ENCODE measurements at regions not wholly inside any gene's neighbourhood (a gene's known extent, or its start where the extent isn't known, plus 50 kb on each side); places are given as distances from the start of the nearest gene placed in this dataset.
"Not testable (repeated sequence)": the region's sequence is repeated elsewhere in the genome, so short reads cannot be mapped to it uniquely, and the experiment has no call there.

- DNase-seq: not testable (repeated sequence)
Observed at GRCh38 chr11:67804435-67805252, 130.2 kb upstream of the ALDH3B2 start.

DNA sequence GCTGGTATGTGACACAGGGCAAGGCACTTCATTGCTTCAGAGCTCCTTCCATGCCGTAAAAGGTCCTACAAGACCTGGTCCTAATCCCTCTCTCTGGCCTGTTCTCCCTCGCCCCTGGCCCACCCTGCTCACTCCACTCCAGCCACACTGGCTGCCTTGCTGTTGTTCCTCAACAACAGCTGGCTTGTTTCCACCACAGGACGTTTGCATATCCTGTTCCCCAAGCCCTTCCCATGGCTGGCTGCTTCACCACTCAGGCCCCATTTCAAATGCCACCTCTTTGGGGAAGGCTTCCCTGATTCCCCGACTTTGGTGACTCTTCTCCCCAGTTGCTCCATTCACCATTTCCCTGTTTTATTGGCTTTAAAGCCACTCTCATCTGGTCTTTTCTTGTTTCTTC, 129.1 kb upstream of the ALDH3B2 start:
- DNase-seq: not testable (repeated sequence)

DNA sequence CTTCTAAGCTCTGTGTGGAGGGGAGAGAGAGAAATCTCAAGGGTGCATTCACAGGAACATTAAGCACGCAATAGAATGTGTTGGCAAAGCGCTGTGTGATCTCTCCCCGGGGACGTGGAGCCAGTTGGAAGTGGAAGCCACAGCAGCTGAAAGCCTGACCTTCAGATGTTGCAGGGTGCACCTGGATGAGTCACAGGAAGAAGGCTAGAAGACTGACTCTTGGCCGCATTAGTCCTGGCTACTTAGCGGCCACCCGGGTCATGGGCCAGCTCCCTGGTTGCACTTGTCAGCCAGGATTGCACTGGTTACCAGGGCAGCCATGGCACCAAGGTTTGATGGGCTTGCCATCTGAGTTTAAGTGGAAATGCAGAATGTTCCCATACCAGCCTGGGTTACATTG, 128.6 kb upstream of the ALDH3B2 start:
- not testable (repeated sequence) for DNase-seq

DNA sequence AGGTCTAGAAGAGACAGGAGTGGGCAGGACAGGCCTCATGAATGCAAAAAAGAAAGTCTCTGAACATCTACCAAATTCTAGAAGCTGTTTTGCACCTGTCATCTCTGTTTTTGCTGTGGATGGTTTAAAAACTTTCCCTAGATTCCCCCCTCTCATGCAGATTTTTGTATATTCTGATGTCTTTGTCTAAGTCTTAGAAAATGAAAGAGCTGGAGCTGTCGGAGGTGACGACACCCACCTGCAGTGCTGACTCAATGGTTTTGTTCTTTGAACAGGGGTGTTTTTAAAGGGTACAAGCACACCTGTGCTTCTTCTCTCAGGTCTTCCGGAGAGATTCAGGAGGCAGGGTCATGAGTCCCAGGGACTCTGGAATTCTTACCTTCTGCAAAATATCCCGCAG, 128.2 kb upstream of the ALDH3B2 start:
- not testable (repeated sequence) for DNase-seq

DNA sequence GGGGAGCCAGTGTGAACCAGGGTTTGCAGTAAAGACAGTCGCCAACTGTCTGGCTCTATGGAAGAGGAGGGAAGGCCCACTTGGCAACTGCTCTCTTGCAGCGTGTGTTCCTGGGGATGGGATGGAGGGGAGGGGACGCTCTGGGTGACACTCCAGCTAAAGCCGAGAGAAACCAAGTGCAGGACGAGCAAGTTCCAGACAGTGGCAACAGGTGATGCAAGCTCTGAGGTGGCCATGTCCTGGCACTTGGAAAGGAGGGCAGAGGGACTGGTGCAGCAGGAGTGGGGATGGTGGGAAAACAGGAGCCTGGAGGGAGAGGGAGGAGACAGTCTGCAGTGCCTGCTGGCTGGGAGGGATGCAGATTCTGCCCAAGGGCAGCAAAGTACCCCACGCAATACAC, 127.0 kb upstream of the ALDH3B2 start:
- not testable (repeated sequence) for DNase-seq

DNA sequence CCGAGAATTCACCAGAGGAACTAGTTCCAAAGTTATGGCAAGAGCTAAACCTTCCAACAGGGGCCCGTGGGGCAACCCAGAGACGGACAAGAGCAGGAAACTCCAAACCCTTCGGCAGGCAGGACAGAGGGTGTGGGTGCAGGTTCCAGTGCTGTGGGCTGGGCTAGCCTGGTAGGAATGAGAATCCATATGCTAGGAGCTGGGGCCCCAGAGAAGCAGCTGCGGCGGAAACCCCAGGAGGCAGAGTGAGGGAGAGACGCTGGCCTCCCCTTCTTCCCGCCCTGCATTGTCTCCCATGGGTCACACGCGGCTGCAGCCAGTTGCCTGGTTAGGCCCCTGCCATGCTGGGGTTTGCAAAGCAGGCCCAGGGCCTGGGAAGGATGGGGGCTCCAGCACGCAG, 126.2 kb upstream of the ALDH3B2 start:
- DNase-seq: not testable (repeated sequence)

DNA sequence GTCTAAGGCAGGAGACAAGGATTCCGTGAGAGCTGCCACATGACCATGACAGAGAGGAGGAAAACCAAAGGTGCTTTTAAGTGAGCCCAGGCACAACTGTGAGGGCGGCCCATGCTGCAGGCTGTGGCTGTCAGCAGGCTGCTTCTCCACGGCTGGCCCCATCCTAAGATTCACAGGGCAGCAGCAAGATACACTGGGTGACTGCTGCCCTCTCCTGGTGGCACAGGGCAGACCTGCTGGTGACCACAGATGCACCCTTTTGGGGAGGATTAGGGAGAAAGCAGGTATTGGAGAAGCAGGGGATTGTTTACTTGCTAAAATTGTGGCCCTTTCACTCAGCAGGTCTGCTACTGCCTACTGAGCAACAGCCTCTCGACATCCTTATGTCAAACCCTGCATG, 125.4 kb upstream of the ALDH3B2 start:
- not testable (repeated sequence) for DNase-seq

- DNase-seq: not testable (repeated sequence)
Observed at GRCh38 chr11:67797726-67798521, 123.5 kb upstream of the ALDH3B2 start.

- no peak for DNase-seq
Observed at GRCh38 chr11:67795746-67796145, 121.3 kb upstream of the ALDH3B2 start.

DNA sequence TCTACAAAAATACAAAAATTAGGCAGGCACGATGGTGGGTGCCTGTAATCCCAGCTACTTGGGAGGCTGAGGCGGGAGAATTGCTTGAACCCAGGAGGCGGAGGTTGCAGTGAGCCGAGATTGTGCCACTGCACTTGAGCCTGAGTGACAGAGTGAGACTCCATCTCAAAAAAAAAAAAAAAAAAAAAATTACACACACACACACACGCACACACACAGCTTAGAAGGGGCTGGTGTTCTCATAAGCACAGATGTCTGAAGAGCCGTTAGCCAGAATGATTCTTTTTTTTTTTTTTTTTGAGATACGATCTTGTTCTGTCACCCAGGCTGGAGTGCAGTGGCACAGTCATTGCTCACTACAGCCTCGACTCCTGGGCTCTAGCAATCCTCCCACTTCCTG, 119.3 kb upstream of the ALDH3B2 start:
- DNase-seq: not testable (repeated sequence)

DNA sequence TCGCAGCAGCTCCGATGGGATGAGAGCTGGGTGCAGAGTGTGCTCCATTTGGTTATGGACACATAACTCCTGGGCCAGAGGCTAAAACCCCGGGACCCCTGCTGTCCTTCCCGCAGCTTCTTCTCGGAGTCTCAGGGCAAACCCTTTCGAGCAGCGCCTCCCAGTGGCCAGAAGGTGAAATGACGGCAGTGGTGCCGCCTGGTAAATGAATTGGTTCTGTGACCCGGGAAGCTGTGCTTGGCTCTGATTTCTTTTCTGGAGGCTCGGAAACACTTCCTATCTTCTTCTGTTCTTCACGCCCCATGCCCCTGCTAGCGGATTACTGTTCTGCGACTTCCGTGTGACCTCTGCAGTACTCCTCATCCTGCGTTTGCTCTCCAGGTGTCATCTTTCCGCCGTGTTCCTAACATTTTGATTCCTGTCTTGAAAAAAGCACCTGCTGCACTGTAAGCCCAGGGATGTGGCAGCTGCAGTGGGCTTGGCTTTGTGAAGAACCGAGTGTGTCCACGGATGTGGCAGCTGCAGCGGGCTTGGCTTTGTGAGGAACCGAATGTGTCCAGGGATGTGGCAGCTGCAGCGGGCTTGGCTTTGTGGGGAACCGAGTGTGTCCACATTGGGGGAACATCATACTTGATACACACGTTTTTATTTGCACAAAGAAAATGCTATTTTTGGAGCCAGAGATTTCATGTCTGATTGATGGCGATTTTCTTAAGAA, 118.0 kb upstream of the ALDH3B2 start:
- DNase-seq: not testable (repeated sequence)

GRCh38 chr11:67791598-67792170, 117.3 kb upstream of the ALDH3B2 start:
- DNase-seq: not testable (repeated sequence)

- not testable (repeated sequence) for DNase-seq
Observed at GRCh38 chr11:67788341-67788695, 113.9 kb upstream of the ALDH3B2 start.

GRCh38 chr11:67787681-67788340, 113.4 kb upstream of the ALDH3B2 start:
- not testable (repeated sequence) for DNase-seq

- not testable (repeated sequence) for DNase-seq
Observed at GRCh38 chr11:67781967-67782366, 107.5 kb upstream of the ALDH3B2 start.

DNA sequence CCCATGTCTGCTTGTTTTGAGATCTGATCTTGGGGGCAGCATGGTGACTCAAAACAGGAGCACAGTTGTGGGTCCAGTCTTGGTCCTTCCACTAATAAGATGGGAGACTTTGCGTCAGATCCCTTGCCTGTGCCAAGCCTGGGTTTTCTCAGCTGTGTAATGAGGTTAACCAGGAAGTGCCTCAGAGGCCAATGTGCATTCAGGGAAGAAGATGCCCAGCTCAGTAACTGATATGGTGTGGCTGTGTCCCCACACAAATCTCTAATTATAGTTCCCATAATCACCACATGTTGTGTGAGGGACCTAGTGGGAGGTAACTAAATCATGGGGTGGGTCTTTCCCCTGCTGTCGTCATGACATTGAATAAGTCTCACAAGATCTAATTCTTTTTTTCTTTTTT, 107.1 kb upstream of the ALDH3B2 start:
- DNase-seq: not testable (repeated sequence)

GRCh38 chr11:67780056-67780455, 105.6 kb upstream of the ALDH3B2 start:
- DNase-seq: no peak

- not testable (repeated sequence) for DNase-seq
Observed at GRCh38 chr11:67779189-67779875, 104.9 kb upstream of the ALDH3B2 start.

DNA sequence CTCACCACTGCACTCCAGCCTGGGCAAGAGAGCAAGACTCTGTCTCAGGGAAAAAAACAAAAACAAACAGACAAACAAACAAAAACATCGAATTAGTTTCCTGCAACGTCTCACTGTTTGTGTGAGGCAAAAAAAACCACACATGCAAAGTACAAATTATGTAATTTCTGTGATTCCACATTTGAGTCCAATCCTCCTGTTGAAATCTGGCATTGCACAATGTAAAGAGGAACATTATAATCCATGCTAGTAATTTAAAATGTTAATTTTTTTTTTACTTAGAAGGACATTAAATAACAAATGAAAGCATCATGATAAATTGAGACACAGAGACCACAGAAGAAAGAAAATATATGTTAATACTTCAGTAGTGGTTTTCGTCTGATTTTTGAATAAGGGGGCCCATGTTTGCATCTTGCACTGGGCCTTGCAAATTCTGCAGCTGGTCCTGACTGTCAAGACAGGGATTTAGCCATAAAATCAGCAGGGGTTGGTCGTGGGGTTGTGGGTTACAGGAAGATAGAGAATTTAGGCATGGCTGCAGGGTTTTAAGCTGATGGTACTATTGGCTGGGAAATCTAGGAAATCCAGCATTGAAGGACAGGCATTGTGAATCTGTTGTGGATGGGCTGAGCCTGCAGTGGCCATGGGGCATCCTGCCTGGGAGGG, 102.6 kb upstream of the ALDH3B2 start:
- DNase-seq: no peak

DNA sequence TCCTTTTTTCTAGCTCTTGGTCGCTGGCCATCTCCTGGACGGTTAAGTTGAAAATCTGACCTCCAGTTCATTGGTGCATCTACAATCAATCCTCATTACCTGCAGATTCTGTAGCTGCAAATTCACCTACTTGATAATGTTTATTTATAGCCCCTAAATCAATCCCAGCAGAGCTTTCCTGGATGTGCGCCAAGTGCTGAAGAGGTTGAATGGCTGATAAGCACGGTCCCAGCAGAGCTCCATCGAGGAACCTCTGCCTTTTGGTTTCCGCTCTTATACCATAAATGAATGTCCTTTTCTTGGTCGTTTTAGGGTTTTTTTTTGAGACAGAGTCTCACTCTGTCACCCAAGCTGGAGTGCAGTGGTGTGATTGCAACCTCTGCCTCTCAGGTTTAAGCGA, 99.8 kb upstream of the ALDH3B2 start:
- not testable (repeated sequence) for DNase-seq

Measured in activated gamma-delta T cell (primary cell).